Endodermal cell (in vitro differentiated cells): ENCODE measurements at regions not wholly inside any gene's neighbourhood (a gene's known extent, or its start where the extent isn't known, plus 50 kb on each side); places are given as distances from the start of the nearest gene placed in this dataset.

ENCODE experiments used
- DNase-seq: peaks from one replicate; pipeline ENCODE4 v3.0.0-alpha.2; 2017
- H3K27ac ChIP-seq: 2 replicates; pipeline ENCODE4 v1.5.1; 2013; ENCODE audit warnings: mild to moderate bottlenecking, low read depth, low read length, moderate library complexity
- H3K27me3 ChIP-seq: 2 replicates; pipeline ENCODE4 v1.6.1; 2013; ENCODE audit warnings: mild to moderate bottlenecking, low read length, moderate library complexity; ENCODE audit not compliant: insufficient read depth, control insufficient read depth, poor library complexity, severe bottlenecking
- H3K36me3 ChIP-seq: 2 replicates; pipeline ENCODE4 v1.7.0; 2013; ENCODE audit warnings: mild to moderate bottlenecking, low read length, moderate library complexity; ENCODE audit not compliant: control insufficient read depth, insufficient read depth
- H3K4me1 ChIP-seq: one replicate; pipeline ENCODE4 v1.7.0; 2013; ENCODE audit warnings: low read length; ENCODE audit not compliant: control insufficient read depth, insufficient read depth
- H3K4me3 ChIP-seq: 2 replicates; pipeline ENCODE4 v1.5.1; 2013; ENCODE audit warnings: mild to moderate bottlenecking, low read length, moderate library complexity
- H3K9ac ChIP-seq: 2 replicates; pipeline ENCODE4 v1.6.1; 2013; ENCODE audit warnings: mild to moderate bottlenecking, low read length, moderate library complexity; ENCODE audit not compliant: poor library complexity, severe bottlenecking; ENCODE audit errors: extremely low read depth
- H3K9me3 ChIP-seq: 2 replicates; pipeline ENCODE4 v1.6.1; 2013; ENCODE audit warnings: mild to moderate bottlenecking, low read length, moderate library complexity; ENCODE audit not compliant: control insufficient read depth
- H3K27ac Mint-ChIP-seq: 2 replicates; pipeline ENCODE4 v1.8.0; 2020; ENCODE audit warnings: mixed read lengths
- H3K27me3 Mint-ChIP-seq: 2 replicates; pipeline ENCODE4 v1.8.0; 2021; ENCODE audit warnings: mild to moderate bottlenecking, mixed read lengths; ENCODE audit not compliant: insufficient read depth
- H3K36me3 Mint-ChIP-seq: 2 replicates; pipeline ENCODE4 v1.8.0; 2020; ENCODE audit warnings: low read depth, mixed read lengths
- H3K4me1 Mint-ChIP-seq: 2 replicates; pipeline ENCODE4 v1.8.0; 2020; ENCODE audit warnings: mixed read lengths
- H3K4me3 Mint-ChIP-seq: 2 replicates; pipeline ENCODE4 v1.8.0; 2020; ENCODE audit warnings: mild to moderate bottlenecking, moderate library complexity, mixed read lengths
- H3K9me3 Mint-ChIP-seq: 2 replicates; pipeline ENCODE4 v1.8.0; 2020; ENCODE audit warnings: mild to moderate bottlenecking, mixed read lengths
- WGBS, 2 experiments: methylation state at CpG; one replicate each; pipeline versions ENCODE4 v1.1.5 to v1.1.7; 2013; ENCODE audit warnings: missing lambda C conversion rate in 2 of 2, mixed read lengths in 1 of 2; ENCODE audit not compliant: insufficient coverage in 1 of 2, insufficient read length in 1 of 2; 5-methylcytosine and 5-hydroxymethylcytosine counted together
- TF ChIP-seq, protein P1 (sequence below): fragments of 200-600 bp; sonication (generic); conservative IDR thresholded peaks from 2 replicates; pipeline ENCODE4 v1.5.0; 2021; ENCODE audit warnings: antibody characterized with exemption, mild to moderate bottlenecking

- 88 to 98% methylated on average over 8 to 16 of the region's 16 CpGs for WGBS, 2 experiments
- TF ChIP-seq, protein P1, sequence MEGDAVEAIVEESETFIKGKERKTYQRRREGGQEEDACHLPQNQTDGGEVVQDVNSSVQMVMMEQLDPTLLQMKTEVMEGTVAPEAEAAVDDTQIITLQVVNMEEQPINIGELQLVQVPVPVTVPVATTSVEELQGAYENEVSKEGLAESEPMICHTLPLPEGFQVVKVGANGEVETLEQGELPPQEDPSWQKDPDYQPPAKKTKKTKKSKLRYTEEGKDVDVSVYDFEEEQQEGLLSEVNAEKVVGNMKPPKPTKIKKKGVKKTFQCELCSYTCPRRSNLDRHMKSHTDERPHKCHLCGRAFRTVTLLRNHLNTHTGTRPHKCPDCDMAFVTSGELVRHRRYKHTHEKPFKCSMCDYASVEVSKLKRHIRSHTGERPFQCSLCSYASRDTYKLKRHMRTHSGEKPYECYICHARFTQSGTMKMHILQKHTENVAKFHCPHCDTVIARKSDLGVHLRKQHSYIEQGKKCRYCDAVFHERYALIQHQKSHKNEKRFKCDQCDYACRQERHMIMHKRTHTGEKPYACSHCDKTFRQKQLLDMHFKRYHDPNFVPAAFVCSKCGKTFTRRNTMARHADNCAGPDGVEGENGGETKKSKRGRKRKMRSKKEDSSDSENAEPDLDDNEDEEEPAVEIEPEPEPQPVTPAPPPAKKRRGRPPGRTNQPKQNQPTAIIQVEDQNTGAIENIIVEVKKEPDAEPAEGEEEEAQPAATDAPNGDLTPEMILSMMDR: no peak
- Mint-ChIP-seq H3K4me3 (no peak overlapping the region), H3K27ac (no peak overlapping the region), H3K9me3 (peaks cover 6% of the 10 kb centered on the region), H3K36me3 (no peaks in the 10 kb centered on the region), H3K27me3 (peaks cover 7% of the 10 kb centered on the region), H3K4me1 (no peaks in the 10 kb centered on the region)
- DNase-seq: no peak
- H3K4me1 ChIP-seq: no peaks in the 10 kb centered on the region
- no peak overlapping the region for H3K4me3 ChIP-seq
- no peak overlapping the region for H3K9ac ChIP-seq
- H3K9me3 ChIP-seq: no peaks in the 10 kb centered on the region
- H3K27me3 ChIP-seq: no peaks in the 10 kb centered on the region
- no peak overlapping the region for H3K27ac ChIP-seq
- no peaks in the 10 kb centered on the region for H3K36me3 ChIP-seq
Observed at GRCh38 chr19:31991984-31992655, 353.3 kb upstream of the ZNF507 start.

DNA sequence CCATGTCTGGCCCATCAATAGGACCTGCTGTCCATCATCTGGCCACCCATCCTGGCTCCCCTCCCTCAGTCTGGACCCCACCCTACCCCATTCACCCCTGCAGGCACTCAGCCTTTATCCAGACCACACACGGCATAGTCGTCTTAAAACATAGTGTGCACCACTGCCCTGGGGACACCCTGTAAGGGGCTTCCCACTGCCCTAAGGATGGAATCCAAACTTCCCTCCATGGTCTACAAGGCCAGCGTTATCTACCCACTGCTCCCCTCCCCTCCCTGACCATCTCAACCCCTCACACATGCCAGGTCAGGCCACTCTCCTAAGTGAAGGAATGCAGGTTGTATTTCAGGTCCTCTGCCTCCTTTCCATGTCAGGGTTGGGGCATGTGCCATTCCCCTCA is 352.7 kb upstream of the ZNF507 start:
- peaks cover 6% of the 10 kb centered on the region for H3K9me3 Mint-ChIP-seq
- no peaks in the 10 kb centered on the region for H3K36me3 Mint-ChIP-seq
- TF ChIP-seq, protein P1: no peak
- Histone ChIP-seq H3K9ac (no peak overlapping the region), H3K27ac (no peak overlapping the region), H3K9me3 (no peaks in the 10 kb centered on the region), H3K4me3 (no peak overlapping the region), H3K27me3 (no peaks in the 10 kb centered on the region), H3K36me3 (no peaks in the 10 kb centered on the region), H3K4me1 (no peaks in the 10 kb centered on the region)
- no peak overlapping the region for H3K4me3 Mint-ChIP-seq
- no peak for DNase-seq
- H3K27ac Mint-ChIP-seq: no peak overlapping the region
- WGBS, 2 experiments: 85 to 100% methylated on average over 3 of the region's 3 CpGs
- H3K27me3 Mint-ChIP-seq: peaks cover 7% of the 10 kb centered on the region
- no peaks in the 10 kb centered on the region for H3K4me1 Mint-ChIP-seq

- no peak for DNase-seq
- no peak overlapping the region for H3K4me3 Mint-ChIP-seq
- no peaks in the 10 kb centered on the region for H3K27me3 Mint-ChIP-seq
- H3K36me3 Mint-ChIP-seq: no peaks in the 10 kb centered on the region
- H3K4me3 ChIP-seq: no peak overlapping the region
- H3K9ac ChIP-seq: no peak overlapping the region
- no peaks in the 10 kb centered on the region for H3K4me1 ChIP-seq
- no peaks in the 10 kb centered on the region for H3K9me3 Mint-ChIP-seq
- TF ChIP-seq, protein P1: no peak
- no peaks in the 10 kb centered on the region for H3K36me3 ChIP-seq
- no peaks in the 10 kb centered on the region for H3K4me1 Mint-ChIP-seq
- no peak overlapping the region for H3K27ac Mint-ChIP-seq
- H3K27me3 ChIP-seq: no peaks in the 10 kb centered on the region
- H3K27ac ChIP-seq: no peak overlapping the region
- H3K9me3 ChIP-seq: no peaks in the 10 kb centered on the region
Observed at GRCh38 chr19:31995546-31995945, 349.9 kb upstream of the ZNF507 start.
